AG04450 (cell line): ENCODE measurements at regions not wholly inside any gene's neighbourhood (a gene's known extent, or its start where the extent isn't known, plus 50 kb on each side); places are given as distances from the start of the nearest gene placed in this dataset.

ENCODE experiments used
- CTCF ChIA-PET: fragments of 300-600, 350-600 bp; formaldehyde crosslinking; extraction: SDS; loops from one replicate; lab custom pipeline; 2022; ENCODE audit warnings: antibody characterized with exemption, inconsistent platforms; lab: Charles Lee
- POLR2A ChIA-PET: fragments of 350-600 bp; formaldehyde crosslinking; extraction: SDS; loops from one replicate; lab custom pipeline; 2021; ENCODE audit warnings: antibody characterized with exemption, inconsistent platforms; lab: Yijun Ruan, JAX
- DNase-seq: peaks from one replicate; pipeline ENCODE4 v3.0.0-alpha.2; 2011; ENCODE audit warnings: low read depth, low spot score
- H3K27ac ChIP-seq: one replicate; pipeline ENCODE4 v1.5.1; 2012; ENCODE audit warnings: low read depth, low read length, control low read depth
- H3K27me3 ChIP-seq: one replicate; pipeline ENCODE4 v1.6.0; 2012; ENCODE audit warnings: low read length; ENCODE audit not compliant: control insufficient read depth, insufficient read depth
- H3K4me3 ChIP-seq: 2 replicates; pipeline ENCODE4 v1.5.1; 2011; ENCODE audit warnings: mild to moderate bottlenecking, low read depth, low read length, control low read depth
- H3K9me3 ChIP-seq: 2 replicates; pipeline ENCODE4 v1.5.1; 2012; ENCODE audit warnings: low read length; ENCODE audit not compliant: control insufficient read depth, insufficient read depth
- TF ChIP-seq, protein P1 (sequence below): IDR thresholded peaks from 2 replicates; pipeline ENCODE4 v1.5.1; 2011; ENCODE audit warnings: low read depth, low read length, control low read depth, inconsistent platforms

- Histone ChIP-seq H3K4me3 (no peak overlapping the region), H3K27ac (no peak overlapping the region), H3K27me3 (no peaks in the 10 kb centered on the region), H3K9me3 (peaks cover 3% of the 10 kb centered on the region; the same call in 1 of the 2 replicates)
- TF ChIP-seq, protein P1, sequence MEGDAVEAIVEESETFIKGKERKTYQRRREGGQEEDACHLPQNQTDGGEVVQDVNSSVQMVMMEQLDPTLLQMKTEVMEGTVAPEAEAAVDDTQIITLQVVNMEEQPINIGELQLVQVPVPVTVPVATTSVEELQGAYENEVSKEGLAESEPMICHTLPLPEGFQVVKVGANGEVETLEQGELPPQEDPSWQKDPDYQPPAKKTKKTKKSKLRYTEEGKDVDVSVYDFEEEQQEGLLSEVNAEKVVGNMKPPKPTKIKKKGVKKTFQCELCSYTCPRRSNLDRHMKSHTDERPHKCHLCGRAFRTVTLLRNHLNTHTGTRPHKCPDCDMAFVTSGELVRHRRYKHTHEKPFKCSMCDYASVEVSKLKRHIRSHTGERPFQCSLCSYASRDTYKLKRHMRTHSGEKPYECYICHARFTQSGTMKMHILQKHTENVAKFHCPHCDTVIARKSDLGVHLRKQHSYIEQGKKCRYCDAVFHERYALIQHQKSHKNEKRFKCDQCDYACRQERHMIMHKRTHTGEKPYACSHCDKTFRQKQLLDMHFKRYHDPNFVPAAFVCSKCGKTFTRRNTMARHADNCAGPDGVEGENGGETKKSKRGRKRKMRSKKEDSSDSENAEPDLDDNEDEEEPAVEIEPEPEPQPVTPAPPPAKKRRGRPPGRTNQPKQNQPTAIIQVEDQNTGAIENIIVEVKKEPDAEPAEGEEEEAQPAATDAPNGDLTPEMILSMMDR = no peak
- ChIA-PET POLR2A (no interaction called here), CTCF (no interaction called here)
- no peak for DNase-seq
These were observed 554.8 kb upstream of the SGCD start for GRCh38 chr5:155772009-155772662.

DNA sequence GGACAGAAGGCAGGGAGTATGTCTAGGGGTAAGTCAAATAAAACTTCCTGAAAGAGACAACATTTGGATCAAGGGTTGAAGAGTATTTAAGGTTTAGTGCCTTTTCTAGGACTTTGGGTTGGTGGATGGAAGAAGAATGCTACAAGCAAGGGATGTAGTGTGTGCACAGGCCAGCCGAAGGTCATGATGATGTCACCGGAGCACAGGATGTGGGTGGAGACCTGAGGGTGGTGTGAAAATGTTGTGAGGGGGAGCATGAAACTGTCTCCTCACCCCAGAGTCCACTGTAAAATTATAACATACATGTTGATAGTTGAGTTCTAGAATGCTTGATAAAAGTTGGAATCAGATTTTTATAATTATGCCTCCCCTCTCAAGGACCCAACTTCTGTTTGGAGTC, 553.3 kb upstream of the SGCD start:
- Histone ChIP-seq H3K9me3 (peaks cover 6% of the 10 kb centered on the region; the same call in 1 of the 2 replicates), H3K27ac (no peak overlapping the region), H3K4me3 (no peak overlapping the region), H3K27me3 (no peaks in the 10 kb centered on the region)
- ChIA-PET CTCF (no interaction called here), POLR2A (no interaction called here)
- TF ChIP-seq, protein P1 = no peak
- DNase-seq = no peak

GRCh38 chr5:155780260-155780659, 546.7 kb upstream of the SGCD start:
- ChIA-PET POLR2A (no interaction called here), CTCF (no interaction called here)
- no peaks in the 10 kb centered on the region for H3K27me3 ChIP-seq
- no peak overlapping the region for H3K4me3 ChIP-seq
- H3K27ac ChIP-seq = no peak overlapping the region
- TF ChIP-seq, protein P1 = no peak
- DNase-seq = no peak
- peaks cover 9% of the 10 kb centered on the region; the same call in 1 of the 2 replicates for H3K9me3 ChIP-seq

DNA sequence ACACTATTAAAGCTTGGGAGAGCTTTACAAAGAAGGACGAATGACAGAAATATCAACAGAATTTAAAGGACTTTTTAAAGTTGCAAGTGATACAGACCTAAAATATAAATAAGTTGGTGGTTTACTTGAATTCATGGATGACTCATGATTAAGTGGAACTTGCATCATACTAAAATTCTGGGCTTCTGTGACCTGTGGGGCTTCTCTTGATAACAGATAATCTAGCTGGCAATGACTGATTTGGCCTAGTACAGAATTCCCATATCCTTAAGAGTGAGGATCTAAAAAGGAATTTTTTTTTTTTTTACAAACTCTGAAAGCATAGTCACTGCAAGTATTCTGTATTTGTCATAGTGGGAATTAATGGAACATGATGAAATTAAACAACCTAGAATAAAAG, 543.7 kb upstream of the SGCD start:
- no peaks in the 10 kb centered on the region for H3K27me3 ChIP-seq
- CTCF ChIA-PET = no interaction called here
- no peak overlapping the region for H3K4me3 ChIP-seq
- peaks cover 9% of the 10 kb centered on the region; the same call in 1 of the 2 replicates for H3K9me3 ChIP-seq
- no peak for DNase-seq
- TF ChIP-seq, protein P1 = no peak
- POLR2A ChIA-PET = no interaction called here
- no peak overlapping the region for H3K27ac ChIP-seq

- no peak overlapping the region for H3K27ac ChIP-seq
- ChIA-PET CTCF (no interaction called here), POLR2A (no interaction called here)
- H3K27me3 ChIP-seq = no peaks in the 10 kb centered on the region
- TF ChIP-seq, protein P1 = no peak
- peaks cover 9% of the 10 kb centered on the region; the same call in 1 of the 2 replicates for H3K9me3 ChIP-seq
- H3K4me3 ChIP-seq = no peak overlapping the region
- no peak for DNase-seq
These were observed 543.2 kb upstream of the SGCD start for GRCh38 chr5:155783791-155784190.
